DMS153 treated with DMSO at 0.1 percent for 48 hours (cell line): ENCODE measurements at regions not wholly inside any gene's neighbourhood (a gene's known extent, or its start where the extent isn't known, plus 50 kb on each side); places are given as distances from the start of the nearest gene placed in this dataset.

ENCODE experiments used
- DNase-seq: peaks from one replicate; lab custom pipeline; 2025; ENCODE audit not compliant: unreplicated experiment; lab: John Stamatoyannopoulos, UW

DNA sequence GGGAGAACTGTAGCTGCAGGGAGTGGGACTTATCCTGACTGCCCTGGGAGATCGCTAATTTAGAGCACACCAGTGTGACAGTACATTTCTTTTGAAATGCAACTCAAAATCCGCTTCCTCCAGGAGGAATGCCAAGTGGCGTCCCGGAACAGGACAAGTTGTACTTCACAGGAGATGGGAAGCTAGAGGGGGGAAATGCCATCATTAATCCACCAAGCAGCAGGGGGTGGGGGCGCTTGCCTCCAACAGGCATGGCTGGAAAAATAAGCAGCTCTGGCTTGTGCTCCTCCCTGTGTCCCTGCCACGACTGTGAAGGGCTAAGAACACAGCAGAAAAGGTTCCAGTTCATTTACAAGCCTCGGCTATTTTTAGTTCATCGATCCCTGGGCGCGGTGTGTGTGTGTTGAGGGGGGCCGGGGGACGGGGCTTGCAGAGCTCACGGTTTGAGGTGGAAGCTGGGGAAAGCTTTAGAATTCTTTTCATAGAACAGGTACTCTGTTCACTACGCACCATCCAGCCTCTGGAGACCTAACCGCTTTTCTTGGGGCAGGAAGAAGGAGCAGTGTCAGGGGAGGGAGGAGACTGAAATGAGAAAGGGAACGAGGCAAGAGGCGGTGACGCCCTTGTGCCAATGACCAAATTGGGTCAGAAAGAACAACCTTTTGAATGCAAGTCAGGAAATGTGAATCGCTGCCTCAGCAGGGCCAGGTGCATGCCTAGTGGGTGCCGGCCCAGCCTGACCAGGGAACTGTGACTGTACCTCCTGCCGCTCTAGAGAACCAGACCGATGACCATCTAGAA, 51.8 kb upstream of the DGKG start:
- peak; percentile 33 for DNase-seq

DNA sequence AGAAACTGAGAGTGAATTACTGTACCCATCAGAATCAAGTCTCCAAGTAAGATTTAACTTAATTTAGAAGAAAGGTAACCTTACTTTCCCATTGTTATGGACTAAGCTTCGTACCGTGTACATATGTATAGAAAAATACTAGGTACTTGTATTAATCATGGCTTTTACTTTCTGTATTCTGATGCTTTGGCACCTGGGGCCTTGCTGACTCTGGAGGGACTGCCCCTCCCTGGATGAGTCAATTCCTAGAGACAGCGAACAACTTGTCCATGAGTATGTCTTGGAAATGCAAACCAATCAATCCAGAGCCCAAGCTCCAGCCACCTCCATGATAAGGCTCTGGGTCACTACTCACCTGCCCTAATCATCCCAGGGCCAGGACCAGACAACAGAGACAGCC, 50.0 kb upstream of the DGKG start:
- no peak for DNase-seq
